ENCODE measurements at regions not wholly inside any gene's neighbourhood (a gene's known extent, or its start where the extent isn't known, plus 50 kb on each side); places are given as distances from the start of the nearest gene placed in this dataset.

- no peak for DNase-seq (ENCODE audit: low spot score)
These were observed 89.1 kb upstream of the ADO start for GRCh38 chr10:62715383-62715782.

GRCh38 chr10:62718585-62718984 is 85.9 kb upstream of the ADO start:
- DNase-seq (ENCODE audit: low spot score), result no peak

- DNase-seq (ENCODE audit: low spot score), result no peak
These were observed 85.5 kb upstream of the ADO start for GRCh38 chr10:62719061-62719460.

- DNase-seq (ENCODE audit: low spot score), result no peak
These were observed 82.8 kb upstream of the ADO start for GRCh38 chr10:62721687-62722086.

- DNase-seq (ENCODE audit: low spot score), result no peak
These were observed 81.1 kb upstream of the ADO start for GRCh38 chr10:62723375-62723774.

- DNase-seq (ENCODE audit: low spot score), result no peak
These were observed 80.1 kb upstream of the ADO start for GRCh38 chr10:62724465-62724864.

GRCh38 chr10:62726142-62726541 is 78.4 kb upstream of the ADO start:
- peak; percentile 89 for DNase-seq (ENCODE audit: low spot score)

- no peak for DNase-seq (ENCODE audit: low spot score)
These were observed 77.9 kb upstream of the ADO start for GRCh38 chr10:62726638-62727037.

GRCh38 chr10:62727934-62728333 is 76.6 kb upstream of the ADO start:
- DNase-seq (ENCODE audit: low spot score), result peak; percentile 42

GRCh38 chr10:62728479-62728878 is 76.0 kb upstream of the ADO start:
- peak; percentile 54 for DNase-seq (ENCODE audit: low spot score)

GRCh38 chr10:62732841-62733653 is 71.5 kb upstream of the ADO start:
- DNase-seq (ENCODE audit: low spot score), result peak; percentile 92

GRCh38 chr10:62733654-62734293 is 70.7 kb upstream of the ADO start:
- peak; percentile 15 for DNase-seq (ENCODE audit: low spot score)

GRCh38 chr10:62734781-62735463 is 69.6 kb upstream of the ADO start:
- no peak for DNase-seq (ENCODE audit: low spot score)

- peak; percentile 25 for DNase-seq (ENCODE audit: low spot score)
These were observed 68.9 kb upstream of the ADO start for GRCh38 chr10:62735464-62736167.

- no peak for DNase-seq (ENCODE audit: low spot score)
These were observed 68.4 kb upstream of the ADO start for GRCh38 chr10:62736168-62736546.

GRCh38 chr10:62738916-62739315 is 65.6 kb upstream of the ADO start:
- no peak for DNase-seq (ENCODE audit: low spot score)

- DNase-seq (ENCODE audit: low spot score), result no peak
These were observed 63.4 kb upstream of the ADO start for GRCh38 chr10:62740885-62741745.

GRCh38 chr10:62741996-62742395 is 62.5 kb upstream of the ADO start:
- no peak for DNase-seq (ENCODE audit: low spot score)

GRCh38 chr10:62742536-62743061 is 61.9 kb upstream of the ADO start:
- no peak for DNase-seq (ENCODE audit: low spot score)

GRCh38 chr10:62744136-62744535 is 60.4 kb upstream of the ADO start:
- no peak for DNase-seq (ENCODE audit: low spot score)

- DNase-seq (ENCODE audit: low spot score), result no peak
These were observed 58.9 kb upstream of the ADO start for GRCh38 chr10:62745581-62745980.

All from activated CD4-positive, alpha-beta T cell treated with anti-CD3 and anti-CD28 coated beads, Interleukin-2, Interleukin-4, amounts not matched to agents 100 ng/mL and 50 ng/mL, durations not matched to agents 16 hours and 8 hours (primary cell).